ENCODE measurements at regions not wholly inside any gene's neighbourhood (a gene's known extent, or its start where the extent isn't known, plus 50 kb on each side); places are given as distances from the start of the nearest gene placed in this dataset.

GRCh38 chr6:114989279-114989964 is 646.6 kb upstream of the HS3ST5 start:
- FAIRE-seq (no peak), DNase-seq (ENCODE audit: insufficient read length, low spot score) (no peak)
- TF ChIP-seq CTCF (IDR thresholded peaks at IDR 0.05; ENCODE audit: insufficient read depth, missing control alignments), result no peak

GRCh38 chr6:114987281-114987680 is 644.5 kb upstream of the HS3ST5 start:
- DNase-seq (ENCODE audit: insufficient read length, low spot score), result no peak

GRCh38 chr6:114955363-114955762 is 612.5 kb upstream of the HS3ST5 start:
- DNase-seq (ENCODE audit: insufficient read length, low spot score) (no peak), FAIRE-seq (no peak)
- no peak for TF ChIP-seq CTCF (IDR thresholded peaks at IDR 0.05; ENCODE audit: insufficient read depth, missing control alignments)

More at GRCh38 chr6:114987281-114987680, 644.5 kb upstream of the HS3ST5 start:
- FAIRE-seq, result no peak
- no peak for TF ChIP-seq CTCF (IDR thresholded peaks at IDR 0.05; ENCODE audit: insufficient read depth, missing control alignments)

- DNase-seq (ENCODE audit: insufficient read length, low spot score) (no peak), FAIRE-seq (no peak)
- TF ChIP-seq CTCF (IDR thresholded peaks at IDR 0.05; ENCODE audit: insufficient read depth, missing control alignments), result no peak
Observed at GRCh38 chr6:114952229-114952628, 609.4 kb upstream of the HS3ST5 start.

GRCh38 chr6:114945392-114945791 is 602.6 kb upstream of the HS3ST5 start:
- FAIRE-seq (no peak), DNase-seq (ENCODE audit: insufficient read length, low spot score) (no peak)

GRCh38 chr6:114941078-114941477 is 598.3 kb upstream of the HS3ST5 start:
- FAIRE-seq (no peak), DNase-seq (ENCODE audit: insufficient read length, low spot score) (no peak)
- no peak for TF ChIP-seq CTCF (IDR thresholded peaks at IDR 0.05; ENCODE audit: insufficient read depth, missing control alignments)

More at GRCh38 chr6:114945392-114945791, 602.6 kb upstream of the HS3ST5 start:
- no peak for TF ChIP-seq CTCF (IDR thresholded peaks at IDR 0.05; ENCODE audit: insufficient read depth, missing control alignments)

GRCh38 chr6:114940181-114940580 is 597.4 kb upstream of the HS3ST5 start:
- DNase-seq (ENCODE audit: insufficient read length, low spot score), result no peak
- no peak for FAIRE-seq
- TF ChIP-seq CTCF (IDR thresholded peaks at IDR 0.05; ENCODE audit: insufficient read depth, missing control alignments), result no peak
